PC-9 (cell line): ENCODE measurements at regions not wholly inside any gene's neighbourhood (a gene's known extent, or its start where the extent isn't known, plus 50 kb on each side); places are given as distances from the start of the nearest gene placed in this dataset.

Experiments
- CTCF ChIP-seq: fragments of 200-600 bp; sonication (generic); conservative IDR thresholded peaks from 2 replicates; pipeline ENCODE4 v1.6.1; 2017; ENCODE audit warnings: mixed run types, antibody characterized with exemption, mild to moderate bottlenecking, moderate library complexity
- EZH2 ChIP-seq: fragments of 200-600 bp; sonication (generic); IDR thresholded peaks from 2 replicates; pipeline ENCODE4 v1.8.0; 2017; ENCODE audit warnings: antibody characterized with exemption, low read depth

GRCh38 chr5:65077653-65078052, 308.9 kb downstream of the CWC27 start:
- TF ChIP-seq CTCF: no peak
- TF ChIP-seq EZH2: no peak
